Coronary artery (tissue), 2 donors: ENCODE measurements at regions not wholly inside any gene's neighbourhood (a gene's known extent, or its start where the extent isn't known, plus 50 kb on each side); places are given as distances from the start of the nearest gene placed in this dataset.

Experiments
- DNase-seq: peaks from one replicate; pipeline ENCODE4 v3.0.0-alpha.2; 2017; ENCODE audit warnings: low spot score
- H3K27ac ChIP-seq, 2 donors: fragments of 200-600 bp; sonication (generic); one replicate each; pipeline ENCODE4 v1.5.1; 2016 to 2019
- H3K4me3 ChIP-seq: fragments of 200-600 bp; sonication (generic); 2 replicates; pipeline ENCODE4 v1.5.1; 2016; ENCODE audit warnings: mild to moderate bottlenecking, moderate library complexity
- TF ChIP-seq, protein P1 (sequence below): fragments of 200-600 bp; sonication (generic); IDR thresholded peaks from one replicate; pipeline ENCODE4 v1.5.1; 2019; ENCODE audit warnings: antibody characterized with exemption

- Histone ChIP-seq H3K27ac (no peak overlapping the region), H3K4me3 (no peak overlapping the region)
- TF ChIP-seq, protein P1, sequence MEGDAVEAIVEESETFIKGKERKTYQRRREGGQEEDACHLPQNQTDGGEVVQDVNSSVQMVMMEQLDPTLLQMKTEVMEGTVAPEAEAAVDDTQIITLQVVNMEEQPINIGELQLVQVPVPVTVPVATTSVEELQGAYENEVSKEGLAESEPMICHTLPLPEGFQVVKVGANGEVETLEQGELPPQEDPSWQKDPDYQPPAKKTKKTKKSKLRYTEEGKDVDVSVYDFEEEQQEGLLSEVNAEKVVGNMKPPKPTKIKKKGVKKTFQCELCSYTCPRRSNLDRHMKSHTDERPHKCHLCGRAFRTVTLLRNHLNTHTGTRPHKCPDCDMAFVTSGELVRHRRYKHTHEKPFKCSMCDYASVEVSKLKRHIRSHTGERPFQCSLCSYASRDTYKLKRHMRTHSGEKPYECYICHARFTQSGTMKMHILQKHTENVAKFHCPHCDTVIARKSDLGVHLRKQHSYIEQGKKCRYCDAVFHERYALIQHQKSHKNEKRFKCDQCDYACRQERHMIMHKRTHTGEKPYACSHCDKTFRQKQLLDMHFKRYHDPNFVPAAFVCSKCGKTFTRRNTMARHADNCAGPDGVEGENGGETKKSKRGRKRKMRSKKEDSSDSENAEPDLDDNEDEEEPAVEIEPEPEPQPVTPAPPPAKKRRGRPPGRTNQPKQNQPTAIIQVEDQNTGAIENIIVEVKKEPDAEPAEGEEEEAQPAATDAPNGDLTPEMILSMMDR = no peak
- no peak for DNase-seq
Observed at GRCh38 chrX:149992918-149993317, 54.6 kb upstream of the EOLA2 start.

- Histone ChIP-seq H3K4me3 (no peak overlapping the region), H3K27ac (no peak overlapping the region)
- TF ChIP-seq, protein P1 = no peak
- no peak for DNase-seq
Observed at GRCh38 chrX:149993989-149994388, 55.7 kb upstream of the EOLA2 start.

GRCh38 chrX:149996515-149996914 lies 58.2 kb upstream of the EOLA2 start:
- TF ChIP-seq, protein P1 = no peak
- DNase-seq = no peak
- Histone ChIP-seq H3K27ac (no peak overlapping the region), H3K4me3 (no peak overlapping the region)

GRCh38 chrX:150005027-150005426 lies 66.7 kb upstream of the EOLA2 start:
- Histone ChIP-seq H3K4me3 (no peak overlapping the region), H3K27ac (no peak overlapping the region)
- TF ChIP-seq, protein P1 = no peak
- DNase-seq = no peak

DNA sequence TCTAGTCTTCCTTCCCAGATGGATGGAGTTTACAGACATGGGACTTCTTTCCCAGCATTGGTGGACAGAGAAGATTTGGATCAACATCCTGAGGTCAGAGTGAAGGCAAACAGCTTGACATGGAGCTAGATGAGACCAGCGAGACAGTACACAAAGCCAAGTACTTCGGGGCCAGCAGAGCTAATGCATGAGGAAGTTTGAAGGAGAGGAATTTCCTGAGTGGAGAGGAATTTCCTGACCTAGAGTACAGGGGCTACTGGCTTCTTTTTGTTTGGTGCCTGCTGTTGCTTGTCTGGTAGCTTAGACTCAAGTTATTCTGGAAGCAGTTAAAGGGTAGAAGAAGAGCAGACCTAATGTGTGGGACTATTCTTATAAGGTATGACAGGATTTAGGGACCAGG lies 69.1 kb upstream of the EOLA2 start:
- DNase-seq = no peak
- Histone ChIP-seq H3K27ac (no peak overlapping the region), H3K4me3 (no peak overlapping the region)
- TF ChIP-seq, protein P1 = no peak

- TF ChIP-seq, protein P1 = no peak
- no peak overlapping the region for H3K4me3 ChIP-seq
- no peak for DNase-seq
- H3K27ac ChIP-seq = no peak overlapping the region
Observed at GRCh38 chrX:150012647-150013381, 74.5 kb upstream of the EOLA2 start.

DNA sequence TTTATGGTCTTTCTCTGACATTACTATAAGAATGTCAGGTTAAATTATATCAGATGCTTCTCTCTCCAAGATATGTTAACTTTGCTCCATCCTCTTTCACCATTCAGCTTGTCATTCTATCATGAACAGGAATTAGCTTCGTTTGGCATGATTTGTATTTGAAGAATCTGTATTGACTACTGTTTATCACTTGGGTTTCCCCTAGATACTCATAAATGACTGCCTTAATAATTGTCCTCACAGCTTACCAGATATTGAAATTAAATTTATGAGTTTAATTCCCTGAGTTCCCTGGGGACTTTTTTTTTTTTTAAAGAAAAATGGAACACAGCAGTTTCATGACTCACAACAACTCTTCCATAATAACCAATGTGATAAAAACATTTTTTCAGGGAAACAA lies 76.2 kb upstream of the EOLA2 start:
- no peak overlapping the region for H3K27ac ChIP-seq
- DNase-seq = no peak
- no peak overlapping the region for H3K4me3 ChIP-seq
- TF ChIP-seq, protein P1 = no peak
